ENCODE measurements at regions not wholly inside any gene's neighbourhood (a gene's known extent, or its start where the extent isn't known, plus 50 kb on each side); places are given as distances from the start of the nearest gene placed in this dataset.
"Not testable (repeated sequence)": the region's sequence is repeated elsewhere in the genome, so short reads cannot be mapped to it uniquely, and the experiment has no call there.

DNA sequence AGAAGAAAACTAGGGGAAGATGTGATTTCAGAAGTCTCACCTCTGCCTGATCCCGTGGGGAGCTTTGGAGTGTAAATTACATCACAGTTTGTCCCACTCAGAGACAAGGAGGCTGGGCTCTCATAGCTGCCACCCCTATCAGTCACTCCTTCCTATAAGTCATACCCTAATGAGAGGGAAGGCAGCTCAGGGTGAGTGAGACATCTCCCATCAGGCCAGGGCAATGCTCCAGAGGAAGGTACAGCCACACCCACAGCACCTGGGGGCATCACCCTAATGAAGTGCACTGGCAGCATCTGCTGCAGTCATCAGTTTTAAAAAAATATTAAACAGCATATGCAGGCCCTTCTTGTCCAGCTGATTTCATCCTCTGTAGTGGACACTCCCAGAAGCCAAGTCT lies 223.1 kb upstream of the NBPF12 start:
- DNase-seq (ENCODE audit: low read depth in 2 of 2), result not testable (repeated sequence)

DNA sequence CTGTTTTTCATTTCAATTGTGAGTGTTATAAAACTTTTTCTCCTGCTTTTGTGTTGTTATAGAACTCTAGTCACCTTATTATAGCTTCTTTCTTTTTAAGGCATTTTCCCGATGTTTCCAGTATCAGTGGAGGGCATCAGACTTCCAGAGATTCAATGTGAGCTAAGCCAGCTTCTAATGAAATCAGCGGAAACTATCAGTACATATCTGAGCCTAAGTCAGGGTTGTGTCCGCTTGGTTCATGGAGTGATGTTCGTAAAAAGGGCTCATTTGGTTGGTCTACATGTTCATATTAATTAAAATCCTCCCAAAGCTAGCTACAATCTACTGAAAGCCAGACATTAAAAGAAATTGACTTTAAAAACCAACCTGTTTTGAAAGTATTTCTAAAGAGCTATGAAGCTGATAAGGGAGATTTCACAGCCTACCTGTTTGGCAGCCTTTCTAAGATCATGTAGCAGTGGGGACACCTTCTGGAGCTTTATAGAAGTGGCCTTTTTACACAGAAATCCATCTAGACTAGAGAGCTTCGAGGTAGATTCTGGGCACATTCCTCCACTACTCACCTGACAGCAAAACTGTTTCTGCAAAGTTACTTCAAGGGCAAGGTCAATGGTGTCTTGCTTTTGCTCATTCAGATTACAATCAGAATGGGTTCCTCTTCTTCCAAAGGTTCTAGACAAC lies 227.1 kb upstream of the NBPF12 start:
- not testable (repeated sequence) for DNase-seq (ENCODE audit: low read depth in 2 of 2)

GRCh38 chr1:146709302-146709701 lies 228.8 kb upstream of the NBPF12 start:
- DNase-seq (ENCODE audit: low read depth in 2 of 2), result not testable (repeated sequence)

GRCh38 chr1:146704162-146704724 lies 233.9 kb upstream of the NBPF12 start:
- DNase-seq (ENCODE audit: low read depth in 2 of 2), result not testable (repeated sequence)

- DNase-seq (ENCODE audit: low read depth in 2 of 2), result not testable (repeated sequence)
Measured at GRCh38 chr1:146701320-146701719, 236.8 kb upstream of the NBPF12 start.

DNA sequence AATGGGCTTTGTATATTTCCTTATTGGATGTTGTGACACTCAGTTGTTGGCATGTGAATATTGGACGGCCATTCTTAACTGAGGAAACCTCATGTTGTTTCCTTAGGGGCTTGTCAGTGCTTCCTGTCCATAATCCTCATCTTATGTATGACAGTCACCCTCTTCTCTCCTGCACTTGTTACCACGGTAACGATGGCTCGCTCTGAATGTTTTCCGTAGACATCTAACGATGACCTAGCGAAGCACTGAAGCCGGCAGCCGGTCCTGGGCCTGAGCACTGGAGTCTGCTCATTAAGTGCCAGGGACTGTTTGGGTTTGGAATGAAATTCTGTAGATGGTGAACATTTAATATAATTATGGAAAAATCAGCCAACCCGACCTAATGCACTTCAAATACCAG lies 242.7 kb upstream of the NBPF12 start:
- not testable (repeated sequence) for DNase-seq (ENCODE audit: low read depth in 2 of 2)

- not testable (repeated sequence) for DNase-seq (ENCODE audit: low read depth in 2 of 2)
Measured at GRCh38 chr1:146691798-146692197, 246.3 kb upstream of the NBPF12 start.

GRCh38 chr1:146688893-146689292 lies 249.2 kb upstream of the NBPF12 start:
- not testable (repeated sequence) for DNase-seq (ENCODE audit: low read depth in 2 of 2)

DNA sequence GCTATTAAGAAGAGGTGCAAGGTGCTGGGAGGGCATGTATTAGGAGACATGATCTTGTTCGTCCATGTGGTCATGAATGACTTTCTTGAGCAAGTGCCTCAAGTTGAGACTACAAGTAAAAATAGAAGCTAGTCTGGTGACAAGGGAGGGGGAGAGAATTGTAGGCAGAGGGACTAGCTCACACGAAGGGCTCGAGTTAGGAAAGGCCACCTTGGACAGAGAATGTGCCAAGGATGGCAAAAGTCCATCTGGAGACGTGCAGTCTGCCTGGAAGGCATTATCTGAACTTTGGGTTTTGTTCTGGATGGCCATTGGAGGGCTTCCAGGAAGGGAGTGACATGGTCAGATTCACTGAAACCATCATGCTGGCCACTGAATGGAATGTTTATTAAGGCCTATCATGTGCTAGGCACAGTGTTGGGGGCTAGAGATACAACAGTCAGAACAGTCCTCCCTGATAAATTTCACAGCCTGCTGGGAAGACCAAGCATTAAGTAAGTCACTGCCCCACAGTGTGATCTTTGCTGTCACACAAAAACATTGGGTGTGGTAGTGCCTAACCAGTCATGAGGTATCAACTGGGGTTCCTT lies 251.3 kb upstream of the NBPF12 start:
- not testable (repeated sequence) for DNase-seq (ENCODE audit: low read depth in 2 of 2)

- DNase-seq (ENCODE audit: low read depth in 2 of 2), result not testable (repeated sequence)
Measured at GRCh38 chr1:146683126-146683429, 255.0 kb upstream of the NBPF12 start.

GRCh38 chr1:146682227-146683125 lies 255.6 kb upstream of the NBPF12 start:
- DNase-seq (ENCODE audit: low read depth in 2 of 2), result not testable (repeated sequence)

DNA sequence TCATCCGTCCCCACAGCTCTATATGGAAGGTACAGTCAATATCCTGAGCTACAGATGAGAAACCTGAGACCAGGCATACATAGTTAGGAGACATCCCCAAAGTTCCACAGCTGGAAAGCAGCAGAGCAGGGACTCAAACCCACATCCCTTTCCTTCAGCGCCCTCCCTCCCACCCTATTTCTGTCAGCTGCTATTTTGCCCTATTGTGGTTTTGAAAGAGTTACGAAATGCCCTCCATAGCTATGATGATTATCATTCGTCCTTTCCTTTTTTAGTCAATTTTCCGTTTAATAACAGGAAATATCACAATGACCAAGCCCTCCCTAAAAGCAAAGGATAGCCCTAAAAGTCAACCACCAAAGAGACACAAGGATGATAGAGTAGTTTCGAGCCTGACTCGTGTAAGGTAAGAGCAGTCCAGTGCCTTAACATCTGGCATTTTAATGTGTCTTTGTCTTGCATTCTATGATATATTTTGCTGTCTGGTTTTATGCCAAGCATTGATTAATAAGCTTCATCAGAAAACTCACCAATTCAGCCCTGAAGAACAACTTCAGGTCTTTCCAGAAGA lies 264.3 kb upstream of the NBPF12 start:
- not testable (repeated sequence) for DNase-seq (ENCODE audit: low read depth in 2 of 2)

DNA sequence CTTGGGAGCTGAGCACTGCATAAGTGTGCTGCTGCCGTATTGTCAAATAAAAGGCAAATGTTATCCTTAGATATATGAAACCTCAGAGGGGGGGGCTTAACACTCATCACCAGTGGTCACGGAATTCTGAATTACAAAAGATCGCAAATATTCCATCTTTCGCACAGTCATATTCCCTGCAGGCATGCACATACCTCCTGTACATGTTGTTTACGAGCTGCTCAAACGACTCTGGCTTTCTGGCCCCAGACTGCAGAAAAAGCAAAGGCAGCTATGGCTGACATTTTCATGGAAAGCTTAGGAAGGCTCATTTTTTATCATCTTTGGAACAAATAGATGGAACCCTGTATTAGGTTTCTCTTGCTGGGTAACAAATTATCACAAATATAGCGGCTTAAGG lies 265.5 kb upstream of the NBPF12 start:
- DNase-seq (ENCODE audit: low read depth in 2 of 2), result not testable (repeated sequence)

- not testable (repeated sequence) for DNase-seq (ENCODE audit: low read depth in 2 of 2)
Measured at GRCh38 chr1:146671588-146671987, 266.5 kb upstream of the NBPF12 start.

DNA sequence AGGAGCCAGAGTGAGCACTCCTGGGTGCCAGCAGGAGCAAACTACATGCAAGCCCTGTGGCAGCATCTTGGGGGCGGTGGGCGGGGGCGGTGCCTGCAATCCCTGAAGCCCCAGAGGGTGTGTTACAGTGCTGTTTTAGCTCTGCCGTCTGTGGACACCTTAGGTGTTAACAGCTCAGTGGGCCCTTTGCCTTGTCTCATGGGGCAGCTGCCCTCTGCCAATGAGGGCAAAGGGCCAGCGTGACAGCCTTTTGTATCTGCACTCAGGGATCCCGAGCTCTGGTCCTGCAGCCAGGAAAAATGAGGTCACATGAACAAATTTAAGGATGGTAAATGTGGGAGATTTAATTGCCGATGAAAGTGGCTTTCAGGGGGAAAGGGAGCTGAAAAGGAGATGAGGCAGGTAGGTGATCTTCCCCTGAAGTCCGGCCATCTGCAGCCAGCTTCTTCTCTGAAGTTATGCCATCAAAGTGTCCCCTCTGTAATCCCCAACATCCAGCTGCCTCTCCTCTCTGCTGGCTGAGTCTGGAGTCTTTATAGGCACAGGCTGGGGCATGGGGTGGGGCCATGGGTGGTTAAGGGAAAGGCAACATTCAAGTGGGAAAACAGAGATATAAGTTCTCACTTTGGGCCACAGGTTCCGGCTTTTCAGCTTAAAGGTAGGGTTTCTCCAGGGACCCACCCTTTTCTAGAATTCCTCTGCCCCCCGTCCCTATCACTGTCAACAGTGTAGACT lies 267.1 kb upstream of the NBPF12 start:
- DNase-seq (ENCODE audit: low read depth in 2 of 2), result not testable (repeated sequence)

DNA sequence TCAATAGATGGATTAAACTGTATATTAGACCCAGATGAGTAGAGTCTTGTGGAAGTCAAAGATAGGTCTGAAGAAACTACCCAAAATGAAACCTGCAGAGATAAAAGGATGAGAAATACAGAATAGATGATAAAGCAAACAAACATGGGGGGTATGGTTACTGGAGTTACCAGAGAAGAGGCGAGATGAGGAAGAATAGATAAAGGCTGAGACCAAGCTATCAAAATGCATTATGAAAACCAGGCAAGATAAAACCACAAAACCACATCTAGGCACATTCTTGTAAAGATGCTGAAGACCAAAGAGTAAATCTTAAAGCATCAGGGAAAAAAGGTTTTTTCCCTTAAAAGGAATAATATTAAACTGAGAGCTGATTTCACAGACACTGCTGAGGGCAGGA lies 271.8 kb upstream of the NBPF12 start:
- DNase-seq (ENCODE audit: low read depth in 2 of 2), result not testable (repeated sequence)

DNA sequence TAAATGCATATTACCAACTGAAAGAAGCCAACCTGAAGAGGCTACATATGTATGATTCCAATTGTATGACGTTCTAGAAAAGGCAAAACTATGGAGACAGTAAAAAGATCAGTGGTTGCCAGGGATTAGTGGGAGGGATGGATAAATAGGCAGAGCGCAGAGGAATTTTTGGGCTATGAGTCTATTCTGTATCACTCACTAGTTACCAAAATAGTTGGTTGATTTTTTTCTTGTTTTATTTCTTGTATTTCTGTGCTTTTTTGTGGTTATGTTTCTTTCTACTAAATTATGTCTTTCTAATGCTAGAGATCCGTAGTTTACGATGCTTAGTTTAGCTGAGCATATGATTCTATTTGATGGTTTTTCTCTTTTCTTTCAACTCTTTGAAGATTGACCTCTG lies 277.9 kb upstream of the NBPF12 start:
- DNase-seq (ENCODE audit: low read depth in 2 of 2), result not testable (repeated sequence)

- DNase-seq (ENCODE audit: low read depth in 2 of 2), result not testable (repeated sequence)
Measured at GRCh38 chr1:146656356-146657060, 281.6 kb upstream of the NBPF12 start.

DNA sequence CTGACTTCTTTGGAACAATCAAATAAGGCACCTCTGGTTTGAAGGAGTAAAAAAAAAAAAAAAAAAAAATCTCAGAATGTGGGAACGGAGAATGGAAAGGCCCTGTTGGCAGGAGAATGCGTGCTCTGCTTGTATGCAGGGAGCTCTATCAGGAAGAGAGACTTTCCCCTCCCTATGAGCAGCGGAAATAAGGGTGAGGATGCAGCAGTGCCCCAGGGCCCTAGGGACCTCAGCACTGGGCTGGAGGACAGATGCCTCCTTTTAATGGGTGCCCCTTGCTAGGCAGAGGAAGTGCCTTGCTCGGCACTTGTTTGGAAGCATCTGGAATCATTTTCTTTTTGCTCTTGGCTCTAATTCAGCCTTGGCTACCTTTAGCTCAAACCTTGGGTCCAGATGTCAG lies 283.4 kb upstream of the NBPF12 start:
- not testable (repeated sequence) for DNase-seq (ENCODE audit: low read depth in 2 of 2)

DNA sequence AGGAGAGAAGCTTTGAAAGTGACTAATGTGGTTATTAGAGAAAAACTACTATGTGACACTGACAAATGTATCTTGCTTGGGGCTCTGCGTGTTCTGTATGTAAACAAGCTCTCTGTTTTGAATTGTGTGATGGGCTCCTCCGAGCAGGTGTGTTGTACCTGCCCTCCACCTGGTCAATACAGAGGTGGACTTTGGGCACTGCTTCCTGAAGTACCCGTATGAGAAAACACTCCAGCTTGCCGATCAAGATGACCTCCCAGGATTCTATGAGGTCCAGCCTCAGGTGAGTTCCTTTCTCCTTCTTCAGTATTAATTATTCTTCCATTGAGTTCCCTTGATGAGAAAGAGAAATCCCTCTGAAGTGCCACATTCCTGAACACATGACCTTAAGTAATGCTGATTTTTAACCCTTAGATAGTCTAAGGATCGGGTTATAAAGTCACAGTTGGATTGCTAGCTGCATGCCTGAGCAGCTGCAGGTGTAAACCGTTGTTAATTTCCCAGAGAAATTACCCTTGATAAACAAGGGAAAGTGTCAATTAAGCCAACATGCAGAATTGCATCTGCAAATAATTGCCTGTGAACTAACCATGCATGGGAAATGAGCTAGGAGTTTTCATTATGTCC lies 292.0 kb upstream of the NBPF12 start:
- not testable (repeated sequence) for DNase-seq (ENCODE audit: low read depth in 2 of 2)

Measured in stimulated activated CD4-positive, alpha-beta T cell treated with anti-CD3 and anti-CD28 coated beads, Interleukin-12 subunit alpha, Interleukin-12 subunit beta, amount 100 ng/mL, for 24 hours (primary cell).